ENCODE measurements at regions not wholly inside any gene's neighbourhood (a gene's known extent, or its start where the extent isn't known, plus 50 kb on each side); places are given as distances from the start of the nearest gene placed in this dataset.

DNA sequence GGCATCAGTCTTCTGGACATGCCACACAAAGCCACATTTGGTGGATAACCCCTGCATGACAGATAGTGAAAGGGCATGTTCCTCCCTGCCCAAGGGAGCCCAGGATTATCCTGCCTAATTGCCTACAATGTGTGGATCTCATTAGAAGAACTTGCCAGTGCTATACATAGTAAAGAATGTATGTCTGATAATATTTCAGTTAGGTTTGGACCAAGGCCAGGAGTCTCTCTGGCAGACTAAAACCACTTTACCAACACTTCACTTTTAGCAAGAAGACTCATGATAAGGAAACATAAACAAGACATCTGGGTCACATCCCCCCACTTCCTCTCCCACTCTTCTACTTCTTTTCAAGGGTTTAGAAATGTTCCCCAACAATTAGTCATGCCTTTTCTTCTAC lies 196.7 kb downstream of the MTERF1 start (continued):
- TF ChIP-seq, protein P1, sequence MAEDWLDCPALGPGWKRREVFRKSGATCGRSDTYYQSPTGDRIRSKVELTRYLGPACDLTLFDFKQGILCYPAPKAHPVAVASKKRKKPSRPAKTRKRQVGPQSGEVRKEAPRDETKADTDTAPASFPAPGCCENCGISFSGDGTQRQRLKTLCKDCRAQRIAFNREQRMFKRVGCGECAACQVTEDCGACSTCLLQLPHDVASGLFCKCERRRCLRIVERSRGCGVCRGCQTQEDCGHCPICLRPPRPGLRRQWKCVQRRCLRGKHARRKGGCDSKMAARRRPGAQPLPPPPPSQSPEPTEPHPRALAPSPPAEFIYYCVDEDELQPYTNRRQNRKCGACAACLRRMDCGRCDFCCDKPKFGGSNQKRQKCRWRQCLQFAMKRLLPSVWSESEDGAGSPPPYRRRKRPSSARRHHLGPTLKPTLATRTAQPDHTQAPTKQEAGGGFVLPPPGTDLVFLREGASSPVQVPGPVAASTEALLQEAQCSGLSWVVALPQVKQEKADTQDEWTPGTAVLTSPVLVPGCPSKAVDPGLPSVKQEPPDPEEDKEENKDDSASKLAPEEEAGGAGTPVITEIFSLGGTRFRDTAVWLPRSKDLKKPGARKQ (CRISPR knock-in tag; IDR thresholded peaks at IDR 0.05) = no peak
- TF ChIP-seq, protein P2, sequence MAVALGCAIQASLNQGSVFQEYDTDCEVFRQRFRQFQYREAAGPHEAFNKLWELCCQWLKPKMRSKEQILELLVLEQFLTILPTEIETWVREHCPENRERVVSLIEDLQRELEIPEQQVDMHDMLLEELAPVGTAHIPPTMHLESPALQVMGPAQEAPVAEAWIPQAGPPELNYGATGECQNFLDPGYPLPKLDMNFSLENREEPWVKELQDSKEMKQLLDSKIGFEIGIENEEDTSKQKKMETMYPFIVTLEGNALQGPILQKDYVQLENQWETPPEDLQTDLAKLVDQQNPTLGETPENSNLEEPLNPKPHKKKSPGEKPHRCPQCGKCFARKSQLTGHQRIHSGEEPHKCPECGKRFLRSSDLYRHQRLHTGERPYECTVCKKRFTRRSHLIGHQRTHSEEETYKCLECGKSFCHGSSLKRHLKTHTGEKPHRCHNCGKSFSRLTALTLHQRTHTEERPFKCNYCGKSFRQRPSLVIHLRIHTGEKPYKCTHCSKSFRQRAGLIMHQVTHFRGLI (CRISPR knock-in tag; IDR thresholded peaks at IDR 0.05) = no peak
- TF ChIP-seq MEIS2 (IDR thresholded peaks at IDR 0.05; ENCODE audit: partially characterized antibody) (peak; percentile 25), XRCC5 (IDR thresholded peaks at IDR 0.05; ENCODE audit: low read depth, low read length) (no peak), NCOR1 (IDR thresholded peaks at IDR 0.05) (peak; percentile 81), NR2F6 (CRISPR knock-in tag; IDR thresholded peaks at IDR 0.05) (no peak), SRF (CRISPR knock-in tag; IDR thresholded peaks at IDR 0.05) (no peak), SPI1 (IDR thresholded peaks at IDR 0.05; ENCODE audit: borderline replicate concordance, low read depth, low read length) (peak; percentile 66; the same call in 1 of the 2 replicates), FOXJ2 (tag; IDR thresholded peaks at IDR 0.05) (peak; percentile 84), MTA1 (IDR thresholded peaks at IDR 0.05; ENCODE audit: borderline replicate concordance) (no peak), ZNF316 (IDR thresholded peaks at IDR 0.05) (no peak), ZNF589 (CRISPR knock-in tag; IDR thresholded peaks at IDR 0.05; ENCODE audit: low read depth) (no peak), CREB1 (IDR thresholded peaks at IDR 0.05) (no peak), CREB1 (CRISPR knock-in tag; IDR thresholded peaks at IDR 0.05) (no peak), ZNF324 (CRISPR knock-in tag; IDR thresholded peaks at IDR 0.05) (no peak), ZNF354B (CRISPR knock-in tag; IDR thresholded peaks at IDR 0.05) (no peak), BRD4 (IDR thresholded peaks at IDR 0.05) (no peak), NRF1 (conservative IDR thresholded peaks at IDR 0.05 in 1 of 2, IDR thresholded peaks at IDR 0.05 in 1 of 2) (no peak), FOXP1 (CRISPR knock-in tag; IDR thresholded peaks at IDR 0.05) (no peak)
- TF ChIP-seq, protein P3, sequence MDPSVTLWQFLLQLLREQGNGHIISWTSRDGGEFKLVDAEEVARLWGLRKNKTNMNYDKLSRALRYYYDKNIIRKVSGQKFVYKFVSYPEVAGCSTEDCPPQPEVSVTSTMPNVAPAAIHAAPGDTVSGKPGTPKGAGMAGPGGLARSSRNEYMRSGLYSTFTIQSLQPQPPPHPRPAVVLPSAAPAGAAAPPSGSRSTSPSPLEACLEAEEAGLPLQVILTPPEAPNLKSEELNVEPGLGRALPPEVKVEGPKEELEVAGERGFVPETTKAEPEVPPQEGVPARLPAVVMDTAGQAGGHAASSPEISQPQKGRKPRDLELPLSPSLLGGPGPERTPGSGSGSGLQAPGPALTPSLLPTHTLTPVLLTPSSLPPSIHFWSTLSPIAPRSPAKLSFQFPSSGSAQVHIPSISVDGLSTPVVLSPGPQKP (CRISPR knock-in tag; IDR thresholded peaks at IDR 0.05) = no peak
- TF ChIP-seq, protein P4, sequence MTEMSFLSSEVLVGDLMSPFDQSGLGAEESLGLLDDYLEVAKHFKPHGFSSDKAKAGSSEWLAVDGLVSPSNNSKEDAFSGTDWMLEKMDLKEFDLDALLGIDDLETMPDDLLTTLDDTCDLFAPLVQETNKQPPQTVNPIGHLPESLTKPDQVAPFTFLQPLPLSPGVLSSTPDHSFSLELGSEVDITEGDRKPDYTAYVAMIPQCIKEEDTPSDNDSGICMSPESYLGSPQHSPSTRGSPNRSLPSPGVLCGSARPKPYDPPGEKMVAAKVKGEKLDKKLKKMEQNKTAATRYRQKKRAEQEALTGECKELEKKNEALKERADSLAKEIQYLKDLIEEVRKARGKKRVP (CRISPR knock-in tag; IDR thresholded peaks at IDR 0.05) = no peak
- TF ChIP-seq, protein P5, sequence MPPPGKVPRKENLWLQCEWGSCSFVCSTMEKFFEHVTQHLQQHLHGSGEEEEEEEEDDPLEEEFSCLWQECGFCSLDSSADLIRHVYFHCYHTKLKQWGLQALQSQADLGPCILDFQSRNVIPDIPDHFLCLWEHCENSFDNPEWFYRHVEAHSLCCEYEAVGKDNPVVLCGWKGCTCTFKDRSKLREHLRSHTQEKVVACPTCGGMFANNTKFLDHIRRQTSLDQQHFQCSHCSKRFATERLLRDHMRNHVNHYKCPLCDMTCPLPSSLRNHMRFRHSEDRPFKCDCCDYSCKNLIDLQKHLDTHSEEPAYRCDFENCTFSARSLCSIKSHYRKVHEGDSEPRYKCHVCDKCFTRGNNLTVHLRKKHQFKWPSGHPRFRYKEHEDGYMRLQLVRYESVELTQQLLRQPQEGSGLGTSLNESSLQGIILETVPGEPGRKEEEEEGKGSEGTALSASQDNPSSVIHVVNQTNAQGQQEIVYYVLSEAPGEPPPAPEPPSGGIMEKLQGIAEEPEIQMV (tag; conservative IDR thresholded peaks at IDR 0.05; ENCODE audit: low read depth) = no peak
- TF ChIP-seq, protein P6, sequence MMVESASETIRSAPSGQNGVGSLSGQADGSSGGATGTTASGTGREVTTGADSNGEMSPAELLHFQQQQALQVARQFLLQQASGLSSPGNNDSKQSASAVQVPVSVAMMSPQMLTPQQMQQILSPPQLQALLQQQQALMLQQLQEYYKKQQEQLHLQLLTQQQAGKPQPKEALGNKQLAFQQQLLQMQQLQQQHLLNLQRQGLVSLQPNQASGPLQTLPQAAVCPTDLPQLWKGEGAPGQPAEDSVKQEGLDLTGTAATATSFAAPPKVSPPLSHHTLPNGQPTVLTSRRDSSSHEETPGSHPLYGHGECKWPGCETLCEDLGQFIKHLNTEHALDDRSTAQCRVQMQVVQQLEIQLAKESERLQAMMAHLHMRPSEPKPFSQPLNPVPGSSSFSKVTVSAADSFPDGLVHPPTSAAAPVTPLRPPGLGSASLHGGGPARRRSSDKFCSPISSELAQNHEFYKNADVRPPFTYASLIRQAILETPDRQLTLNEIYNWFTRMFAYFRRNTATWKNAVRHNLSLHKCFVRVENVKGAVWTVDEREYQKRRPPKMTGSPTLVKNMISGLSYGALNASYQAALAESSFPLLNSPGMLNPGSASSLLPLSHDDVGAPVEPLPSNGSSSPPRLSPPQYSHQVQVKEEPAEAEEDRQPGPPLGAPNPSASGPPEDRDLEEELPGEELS (CRISPR knock-in tag; IDR thresholded peaks at IDR 0.05; ENCODE audit: borderline replicate concordance) = no peak
